PC-3 (cell line): ENCODE measurements at regions not wholly inside any gene's neighbourhood (a gene's known extent, or its start where the extent isn't known, plus 50 kb on each side); places are given as distances from the start of the nearest gene placed in this dataset.

Experiments
- ATAC-seq: fragments of 200-7000 bp; cut with Tn5 transposase; 2 replicates; pipeline ENCODE4 v1.9.1; 2020; ENCODE audit warnings: mild to moderate bottlenecking, moderate library complexity
- BruUV-seq: library from RNA; stranded (reverse); fragments of 400-500 nt; replicated peaks from 2 replicates; lab custom pipeline; 2021; lab: Mats Ljungman, UMichigan
- CTCF ChIA-PET: fragments of 300-600 bp; sonication (Branson Sonifier 250); formaldehyde crosslinking; loops from one replicate; lab custom pipeline; 2022; ENCODE audit warnings: antibody characterized with exemption; lab: Charles Lee
- POLR2A ChIA-PET: fragments of 300-600 bp; sonication (Branson Sonifier 250); formaldehyde crosslinking; loops from one replicate; lab custom pipeline; 2022; ENCODE audit warnings: antibody characterized with exemption; ENCODE audit not compliant: unreplicated experiment; lab: Charles Lee
- DNase-seq: peaks from one replicate; pipeline ENCODE4 v3.0.0-alpha.2; 2015
- H2AFZ ChIP-seq: fragments of 300-600 bp; sonication (generic); 2 replicates; pipeline ENCODE4 v1.6.0; 2016; ENCODE audit warnings: antibody characterized with exemption, low read length
- H3F3A ChIP-seq: fragments of 300-600 bp; sonication (generic); one replicate; pipeline ENCODE4 v1.6.0; 2017; ENCODE audit warnings: antibody characterized with exemption, low read length, control low read depth, mild to moderate bottlenecking; ENCODE audit not compliant: unreplicated experiment
- H3K27ac ChIP-seq: fragments of 300-600 bp; sonication (generic); 2 replicates; pipeline ENCODE4 v1.5.1; 2016; ENCODE audit warnings: mild to moderate bottlenecking, low read length
- H3K27me3 ChIP-seq: fragments of 300-600 bp; sonication (generic); 2 replicates; pipeline ENCODE4 v1.6.1; 2016; ENCODE audit warnings: low read length, mixed read lengths
- H3K36me3 ChIP-seq: fragments of 300-600 bp; sonication (generic); 2 replicates; pipeline ENCODE4 v1.6.1; 2016; ENCODE audit warnings: low read depth, mixed run types, low read length, mixed read lengths
- H3K4me1 ChIP-seq: fragments of 300-600 bp; sonication (generic); 2 replicates; pipeline ENCODE4 v1.5.1; 2016; ENCODE audit warnings: low read length; ENCODE audit not compliant: insufficient read depth
- H3K4me2 ChIP-seq: fragments of 300-600 bp; sonication (generic); 2 replicates; pipeline ENCODE4 v1.6.0; 2016; ENCODE audit warnings: low read length
- H3K4me3 ChIP-seq: fragments of 300-600 bp; sonication (generic); 2 replicates; pipeline ENCODE4 v1.5.1; 2016; ENCODE audit warnings: mild to moderate bottlenecking, low read length, mixed read lengths
- H3K79me2 ChIP-seq: fragments of 300-600 bp; sonication (generic); 2 replicates; pipeline ENCODE4 v1.6.1; 2017; ENCODE audit warnings: low read length, mixed read lengths
- H3K9ac ChIP-seq: fragments of 300-600 bp; sonication (generic); 2 replicates; pipeline ENCODE4 v1.6.0; 2016; ENCODE audit warnings: mild to moderate bottlenecking, low read length
- H3K9me2 ChIP-seq: fragments of 300-600 bp; sonication (generic); replicated peaks from 2 replicates; pipeline ENCODE4 v1.6.1; 2016; ENCODE audit warnings: mixed run types, low read length, mixed read lengths
- H3K9me3 ChIP-seq: fragments of 300-600 bp; sonication (generic); 2 replicates; pipeline ENCODE4 v1.6.1; 2016; ENCODE audit warnings: low read length, mixed read lengths
- H4K20me1 ChIP-seq: fragments of 300-600 bp; sonication (generic); 2 replicates; pipeline ENCODE4 v1.6.1; 2016; ENCODE audit warnings: low read length, mixed read lengths
- EZH2 ChIP-seq: fragments of 300-600 bp; sonication (generic); IDR thresholded peaks from one replicate; pipeline ENCODE4 v1.6.1; 2017; ENCODE audit warnings: antibody characterized with exemption, mild to moderate bottlenecking, low read length; ENCODE audit not compliant: unreplicated experiment
- EZH2phosphoT487 ChIP-seq: fragments of 300-600 bp; sonication (generic); IDR thresholded peaks from 2 replicates; pipeline ENCODE4 v1.6.1; 2018; ENCODE audit warnings: mild to moderate bottlenecking, antibody characterized with exemption, low read length, borderline replicate concordance
- intact Hi-C: fragments of 100-400 bp; cut with micrococcal nuclease; formaldehyde crosslinking; loops from 2 replicates; pipeline ENCODE4 v1.9.0; 2023
- TF ChIP-seq, protein P1 (sequence below): fragments of 300-600 bp; sonication (generic); conservative IDR thresholded peaks from 2 replicates; pipeline ENCODE4 v1.5.1; 2017; ENCODE audit warnings: antibody characterized with exemption, low read depth, mild to moderate bottlenecking, low read length

DNA sequence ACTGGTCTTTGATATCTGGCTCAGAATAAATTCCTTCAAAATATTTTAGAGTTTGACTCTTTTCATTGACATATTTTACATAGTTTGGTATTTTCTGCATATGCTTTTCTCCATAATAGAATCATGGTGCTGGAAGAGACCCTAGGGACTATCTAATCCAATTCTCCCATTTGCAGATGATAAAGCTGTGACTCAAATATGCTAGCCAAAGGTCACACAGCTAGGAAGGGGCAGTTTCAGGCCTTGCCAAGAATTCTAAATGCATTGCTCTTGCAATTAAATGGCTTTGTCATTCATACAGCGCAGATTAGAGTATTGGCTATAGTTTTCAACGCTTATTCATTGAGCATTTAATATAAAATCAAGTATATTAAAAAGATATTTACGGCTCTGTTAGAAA is 374.1 kb upstream of the RASGEF1B start:
- POLR2A ChIA-PET: no interaction called here

DNA sequence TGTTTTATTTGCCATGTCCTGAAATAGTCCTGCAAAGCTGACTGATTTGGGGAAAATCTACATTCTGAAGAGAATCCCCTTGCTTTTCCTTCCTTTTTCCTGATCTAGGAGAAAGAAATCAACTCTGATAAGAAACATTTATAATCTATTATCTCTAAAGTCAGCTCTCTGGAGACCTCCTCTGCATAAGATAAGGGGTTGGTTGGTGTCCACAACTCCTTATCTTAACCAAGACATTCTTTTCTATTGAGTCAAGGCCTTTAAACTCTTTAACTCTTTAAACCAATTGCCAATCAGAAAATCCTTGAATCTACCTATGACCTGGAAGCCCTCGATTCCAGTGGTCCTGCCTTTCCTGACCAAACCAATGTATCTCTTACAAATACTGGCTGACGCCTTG is 373.6 kb upstream of the RASGEF1B start:
- Histone ChIP-seq H3K36me3 (no peaks in the 10 kb centered on the region), H3K27me3 (peaks cover 14% of the 10 kb centered on the region; the same call in 1 of the 2 replicates), H3K9me2 (no peaks in the 10 kb centered on the region), H4K20me1 (no peaks in the 10 kb centered on the region), H3K9ac (no peak overlapping the region), H3F3A (no peaks in the 10 kb centered on the region), H3K27ac (no peak overlapping the region), H3K79me2 (no peaks in the 10 kb centered on the region), H2AFZ (no peak overlapping the region), H3K9me3 (no peaks in the 10 kb centered on the region), H3K4me2 (no peak overlapping the region), H3K4me1 (no peaks in the 10 kb centered on the region; the same call in 1 of the 2 replicates), H3K4me3 (no peak overlapping the region)
- DNase-seq (no peak), ATAC-seq (no peak)
- no peak for TF ChIP-seq EZH2phosphoT487
- CTCF ChIA-PET: no interaction called here
- BruUV-seq: no TSS peak
- POLR2A ChIA-PET: no interaction called here
- intact Hi-C loops: no loop called here

More for the DNA sequence above, 374.1 kb upstream of the RASGEF1B start:
- Histone ChIP-seq H4K20me1 (no peaks in the 10 kb centered on the region), H3K4me2 (no peak overlapping the region), H3K4me1 (no peaks in the 10 kb centered on the region; the same call in 1 of the 2 replicates), H3K36me3 (no peaks in the 10 kb centered on the region), H2AFZ (no peak overlapping the region), H3F3A (no peaks in the 10 kb centered on the region), H3K9me3 (no peaks in the 10 kb centered on the region), H3K27me3 (peaks cover 14% of the 10 kb centered on the region; the same call in 1 of the 2 replicates), H3K9ac (no peak overlapping the region), H3K27ac (no peak overlapping the region), H3K4me3 (no peak overlapping the region), H3K79me2 (no peaks in the 10 kb centered on the region), H3K9me2 (no peaks in the 10 kb centered on the region)
- BruUV-seq: no TSS peak
- no peak for TF ChIP-seq EZH2
- no peak for TF ChIP-seq EZH2phosphoT487
- CTCF ChIA-PET: no interaction called here
- intact Hi-C loops: no loop called here
- ATAC-seq: no peak
- no peak for DNase-seq

DNA sequence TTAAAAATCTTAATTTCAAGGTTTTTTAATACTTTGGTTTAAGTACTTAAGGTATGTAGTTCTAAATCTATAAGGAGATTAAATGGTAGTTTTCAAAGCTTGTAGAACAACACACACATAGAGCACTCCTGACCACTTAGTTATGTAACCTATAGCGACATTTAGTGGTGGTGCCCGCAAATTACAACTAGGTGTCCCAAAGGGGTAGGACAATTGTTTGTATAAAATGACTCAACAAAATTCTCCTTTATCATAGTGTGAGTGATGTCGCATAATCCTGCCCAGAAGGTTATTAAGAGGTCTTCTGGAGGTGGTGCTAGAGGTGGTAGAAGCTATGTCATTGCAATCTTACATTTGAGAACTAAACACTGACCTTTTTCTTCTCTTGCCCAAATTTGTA is 373.0 kb upstream of the RASGEF1B start:
- H3K27ac ChIP-seq: no peak overlapping the region
- no peaks in the 10 kb centered on the region for H4K20me1 ChIP-seq
- H3K27me3 ChIP-seq: peaks cover 11% of the 10 kb centered on the region; the same call in 1 of the 2 replicates
- H3K4me3 ChIP-seq: no peak overlapping the region
- H3K79me2 ChIP-seq: no peaks in the 10 kb centered on the region
- BruUV-seq: no TSS peak
- no peaks in the 10 kb centered on the region for H3K9me2 ChIP-seq
- no peaks in the 10 kb centered on the region for H3K9me3 ChIP-seq
- H3K4me1 ChIP-seq: no peaks in the 10 kb centered on the region; the same call in 1 of the 2 replicates
- H3K36me3 ChIP-seq: no peaks in the 10 kb centered on the region
- DNase-seq (peak; percentile 86), ATAC-seq (peak; percentile 78)
- POLR2A ChIA-PET: no interaction called here
- H3F3A ChIP-seq: no peaks in the 10 kb centered on the region
- no peak overlapping the region for H3K9ac ChIP-seq
- no peak for TF ChIP-seq EZH2
- TF ChIP-seq, protein P1, sequence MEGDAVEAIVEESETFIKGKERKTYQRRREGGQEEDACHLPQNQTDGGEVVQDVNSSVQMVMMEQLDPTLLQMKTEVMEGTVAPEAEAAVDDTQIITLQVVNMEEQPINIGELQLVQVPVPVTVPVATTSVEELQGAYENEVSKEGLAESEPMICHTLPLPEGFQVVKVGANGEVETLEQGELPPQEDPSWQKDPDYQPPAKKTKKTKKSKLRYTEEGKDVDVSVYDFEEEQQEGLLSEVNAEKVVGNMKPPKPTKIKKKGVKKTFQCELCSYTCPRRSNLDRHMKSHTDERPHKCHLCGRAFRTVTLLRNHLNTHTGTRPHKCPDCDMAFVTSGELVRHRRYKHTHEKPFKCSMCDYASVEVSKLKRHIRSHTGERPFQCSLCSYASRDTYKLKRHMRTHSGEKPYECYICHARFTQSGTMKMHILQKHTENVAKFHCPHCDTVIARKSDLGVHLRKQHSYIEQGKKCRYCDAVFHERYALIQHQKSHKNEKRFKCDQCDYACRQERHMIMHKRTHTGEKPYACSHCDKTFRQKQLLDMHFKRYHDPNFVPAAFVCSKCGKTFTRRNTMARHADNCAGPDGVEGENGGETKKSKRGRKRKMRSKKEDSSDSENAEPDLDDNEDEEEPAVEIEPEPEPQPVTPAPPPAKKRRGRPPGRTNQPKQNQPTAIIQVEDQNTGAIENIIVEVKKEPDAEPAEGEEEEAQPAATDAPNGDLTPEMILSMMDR: peak; percentile 82
- CTCF ChIA-PET: no interaction called here
- intact Hi-C loops: loop anchor here (1.0 to 5.0 kb wide), 3 partner anchors 377 to 438 kb away; no protein-coding TSS in a partner anchor
- H2AFZ ChIP-seq: no peak overlapping the region
- no peak overlapping the region for H3K4me2 ChIP-seq
